GM12891 (cell line): ENCODE measurements at regions not wholly inside any gene's neighbourhood (a gene's known extent, or its start where the extent isn't known, plus 50 kb on each side); places are given as distances from the start of the nearest gene placed in this dataset.
"Not testable (repeated sequence)": the region's sequence is repeated elsewhere in the genome, so short reads cannot be mapped to it uniquely, and the experiment has no call there.

Experiments
- DNase-seq: peaks from one replicate; pipeline ENCODE4 v3.0.0; 2011; ENCODE audit warnings: low spot score; ENCODE audit not compliant: insufficient read length
- FAIRE-seq: peaks from 2 replicates; lab custom pipeline; 2011; peaks lifted over from hg19 to GRCh38; lab: Jason Lieb, UNC
- PAX5 ChIP-seq: IDR thresholded peaks from 2 replicates; pipeline ENCODE4 v1.6.1; 2011; ENCODE audit warnings: low read length, moderate library complexity, mild to moderate bottlenecking; ENCODE audit not compliant: insufficient read depth, severe bottlenecking
- POLR2A ChIP-seq: IDR thresholded peaks from 2 replicates; pipeline ENCODE4 v1.6.1; 2011; ENCODE audit warnings: low read depth, low read length, control low read depth
- POLR2AphosphoS5 ChIP-seq: IDR thresholded peaks from 2 replicates; pipeline ENCODE4 v1.6.1; 2011; ENCODE audit warnings: low read depth, low read length, control low read depth
- POU2F2 ChIP-seq: IDR thresholded peaks from 2 replicates; pipeline ENCODE4 v1.6.1; 2011; ENCODE audit warnings: low read depth, mild to moderate bottlenecking, control low read depth, low read length, moderate library complexity
- SPI1 ChIP-seq: IDR thresholded peaks from 2 replicates; pipeline ENCODE4 v1.6.1; 2011; ENCODE audit warnings: low read depth, low read length, control low read depth
- TAF1 ChIP-seq: IDR thresholded peaks from 2 replicates; pipeline ENCODE4 v1.6.1; 2011; ENCODE audit warnings: low read depth, low read length, control low read depth

DNA sequence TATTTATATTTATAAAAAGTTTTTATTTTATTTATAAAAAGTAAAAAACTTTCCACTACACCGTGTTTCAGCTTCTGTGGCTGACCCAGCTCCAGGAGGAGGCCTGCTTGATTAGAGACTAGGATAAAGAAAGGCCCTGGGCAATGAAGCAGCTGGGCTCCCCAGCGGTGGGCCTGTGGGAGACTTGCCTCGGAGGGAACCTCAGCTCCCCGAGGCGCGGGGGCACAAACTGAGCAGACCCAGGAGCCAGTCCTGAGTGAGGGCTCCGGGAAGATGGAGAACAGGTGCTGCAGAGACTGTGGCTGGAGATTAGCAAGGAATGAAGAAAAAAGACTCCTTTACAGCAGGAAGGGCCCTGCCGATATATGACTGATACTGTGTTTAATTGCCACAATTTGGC, 63.8 kb upstream of the GJB6 start:
- TF ChIP-seq POLR2AphosphoS5 (no peak), POLR2A (no peak), SPI1 (no peak), TAF1 (no peak), PAX5 (no peak), POU2F2 (no peak)
- DNase-seq (no peak), FAIRE-seq (no peak)

GRCh38 chr13:20294497-20294896, 62.4 kb upstream of the GJB6 start:
- DNase-seq, result no peak

DNA sequence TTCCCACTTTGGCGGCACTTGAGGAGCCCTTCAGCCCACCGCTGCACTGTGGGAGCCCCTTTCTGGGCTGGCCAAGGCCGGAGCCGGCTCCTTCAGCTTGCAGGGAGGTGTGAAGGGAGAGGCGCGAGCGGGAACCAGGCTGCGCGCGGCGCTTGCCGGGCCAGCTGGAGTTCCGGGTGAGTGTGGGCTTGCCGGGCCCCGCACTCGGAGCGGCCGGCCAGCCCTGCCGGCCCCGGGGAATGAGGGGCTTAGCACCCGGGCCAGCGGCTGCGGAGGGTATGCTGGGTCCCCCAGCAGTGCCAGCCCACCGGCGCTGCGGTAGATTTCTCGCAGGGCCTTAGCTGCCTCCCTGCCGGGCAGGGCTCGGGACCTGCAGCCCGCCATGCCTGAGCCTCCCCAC, 60.2 kb upstream of the GJB6 start:
- DNase-seq, FAIRE-seq: not testable (repeated sequence)

More at GRCh38 chr13:20294497-20294896, 62.4 kb upstream of the GJB6 start:
- TF ChIP-seq PAX5 (no peak), POU2F2 (no peak), TAF1 (no peak)
- FAIRE-seq, result no peak

DNA sequence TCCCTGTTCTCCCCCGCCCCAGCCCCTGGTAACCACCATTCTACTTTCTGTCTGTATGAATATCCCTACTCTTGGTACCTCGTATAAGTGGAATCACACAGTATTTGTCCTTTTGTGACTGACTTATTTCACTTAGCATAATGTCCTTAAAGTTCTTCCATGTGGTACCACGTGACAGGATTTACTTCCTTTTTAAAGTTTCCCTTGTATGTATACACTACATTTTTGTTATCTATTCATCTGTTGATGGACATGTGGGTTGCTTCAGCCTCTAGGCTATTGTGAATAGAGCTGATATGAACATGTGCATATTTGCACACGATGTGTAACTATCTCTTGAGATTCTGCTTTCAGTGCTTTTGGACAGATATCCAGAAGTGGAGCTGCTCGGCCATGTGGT, 59.6 kb upstream of the GJB6 start:
- FAIRE-seq (no peak), DNase-seq (no peak)
- TF ChIP-seq POU2F2, result no peak
- no peak for TF ChIP-seq TAF1
- TF ChIP-seq PAX5, result no peak
- no peak for TF ChIP-seq POLR2A
- no peak for TF ChIP-seq SPI1
- TF ChIP-seq POLR2AphosphoS5, result no peak

DNA sequence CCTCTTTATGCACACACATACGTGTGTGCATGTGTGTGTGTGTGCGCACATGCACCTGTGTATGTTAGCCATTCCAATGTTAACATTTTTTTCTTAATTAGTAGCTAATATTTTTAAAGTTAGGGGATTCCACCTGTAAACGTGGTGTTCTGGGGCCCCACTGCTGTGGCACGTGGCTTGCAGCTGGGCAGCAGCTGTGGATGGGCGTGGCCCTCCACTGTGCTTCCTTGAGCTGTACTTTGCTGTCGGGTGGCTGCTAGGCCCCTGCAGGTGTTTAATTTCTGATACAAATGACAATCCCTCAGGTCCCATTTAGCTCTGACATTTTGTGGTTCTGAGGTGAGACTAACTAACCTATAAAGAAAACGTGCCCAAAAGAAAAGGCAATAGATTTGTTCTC, 58.9 kb upstream of the GJB6 start:
- no peak for TF ChIP-seq TAF1
- TF ChIP-seq POLR2A, result no peak
- TF ChIP-seq SPI1, result no peak
- no peak for TF ChIP-seq PAX5
- no peak for TF ChIP-seq POU2F2
- no peak for TF ChIP-seq POLR2AphosphoS5
- FAIRE-seq, result no peak
- no peak for DNase-seq

GRCh38 chr13:20288561-20288960, 56.4 kb upstream of the GJB6 start:
- DNase-seq, result no peak

DNA sequence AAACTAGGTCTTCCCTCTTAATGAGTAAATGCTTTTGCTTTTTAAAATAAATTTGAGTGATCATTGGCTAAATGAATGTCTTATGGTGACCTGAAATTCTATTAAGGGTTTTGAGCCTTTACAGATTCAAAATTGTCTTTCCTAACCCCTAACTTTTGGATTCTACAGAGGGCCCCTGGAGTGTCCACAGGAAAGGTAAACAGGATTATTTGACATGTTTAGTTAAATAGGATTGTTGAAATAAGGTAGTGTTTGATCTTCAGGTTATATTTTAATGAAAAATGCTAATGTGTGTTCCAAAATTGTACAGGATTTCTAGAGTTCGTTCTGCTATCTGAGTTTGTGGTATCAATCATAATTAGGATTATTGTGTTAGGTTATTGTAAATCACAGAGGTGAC, 55.9 kb upstream of the GJB6 start:
- no peak for FAIRE-seq
- no peak for DNase-seq
- no peak for TF ChIP-seq POLR2AphosphoS5
- no peak for TF ChIP-seq TAF1
- TF ChIP-seq PAX5, result no peak
- no peak for TF ChIP-seq POLR2A
- TF ChIP-seq POU2F2, result no peak
- TF ChIP-seq SPI1, result no peak

More at GRCh38 chr13:20288561-20288960, 56.4 kb upstream of the GJB6 start:
- TF ChIP-seq POLR2A (no peak), POU2F2 (no peak), POLR2AphosphoS5 (no peak), TAF1 (no peak), SPI1 (no peak)
- no peak for FAIRE-seq

- no peak for TF ChIP-seq TAF1
- TF ChIP-seq POLR2AphosphoS5, result no peak
- TF ChIP-seq PAX5, result no peak
- TF ChIP-seq POLR2A, result no peak
- no peak for TF ChIP-seq SPI1
- TF ChIP-seq POU2F2, result no peak
- DNase-seq (no peak), FAIRE-seq (no peak)
These were observed 53.4 kb upstream of the GJB6 start for GRCh38 chr13:20285530-20285929.
